Limb (tissue), 2 donors: ENCODE measurements at regions not wholly inside any gene's neighbourhood (a gene's known extent, or its start where the extent isn't known, plus 50 kb on each side); places are given as distances from the start of the nearest gene placed in this dataset.
A peak's percentile ranks its signal among the peaks of the same experiment; 100 is the strongest.

Source experiments
- DNase-seq, 2 donors: peaks; one replicate each; pipeline ENCODE4 v3.0.0-alpha.2; 2016; ENCODE audit errors: extremely low spot score in 2 of 2

GRCh38 chr4:7127576-7127975 lies 59.7 kb upstream of the GRPEL1 start:
- no peak for DNase-seq

GRCh38 chr4:7126981-7127380 lies 59.1 kb upstream of the GRPEL1 start:
- DNase-seq = no peak

- peak in 1 of 2 donors; percentile 35 for DNase-seq
Observed at GRCh38 chr4:7124689-7125442, 57.0 kb upstream of the GRPEL1 start.

DNA sequence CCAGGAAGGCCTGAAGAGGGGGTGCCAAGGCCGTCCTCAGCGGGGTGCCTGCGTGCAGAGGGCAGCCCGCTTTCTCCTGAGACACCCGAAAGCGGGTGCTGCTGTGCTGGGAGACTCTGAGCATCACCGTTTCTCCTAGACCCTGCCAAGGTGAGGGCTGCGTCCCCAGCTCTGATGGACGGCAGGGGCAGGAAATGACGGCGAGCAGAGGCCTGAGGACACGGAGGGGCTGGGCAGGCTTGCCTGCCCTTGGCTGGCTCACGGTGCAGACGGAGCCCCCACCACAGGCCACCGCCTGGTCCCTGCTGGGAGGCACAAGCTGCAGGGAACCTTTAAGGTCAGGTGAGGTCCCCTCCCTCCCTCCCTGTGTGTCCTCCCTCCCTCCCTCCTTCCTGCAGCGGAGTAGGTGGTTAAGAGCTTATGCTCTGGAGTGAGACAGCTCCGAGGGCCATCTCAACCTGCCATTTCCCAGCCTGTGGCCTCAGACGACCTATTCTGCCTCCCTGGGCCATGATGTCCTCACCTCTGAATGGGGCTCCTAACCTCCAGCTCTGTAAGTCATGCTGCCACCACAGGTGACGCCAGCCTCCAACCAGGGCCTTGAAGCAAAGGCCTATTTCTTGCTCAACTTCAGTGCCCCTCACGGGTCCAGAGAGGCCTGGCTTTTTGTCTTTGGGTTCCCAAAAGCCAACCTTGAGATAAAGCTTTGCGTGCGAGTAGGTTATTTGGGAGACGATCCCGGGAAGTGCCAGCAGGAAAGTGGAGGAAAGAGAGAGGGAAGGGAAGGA lies 54.2 kb upstream of the GRPEL1 start:
- DNase-seq = no peak

GRCh38 chr4:7121174-7121573 lies 53.3 kb upstream of the GRPEL1 start:
- no peak for DNase-seq

DNA sequence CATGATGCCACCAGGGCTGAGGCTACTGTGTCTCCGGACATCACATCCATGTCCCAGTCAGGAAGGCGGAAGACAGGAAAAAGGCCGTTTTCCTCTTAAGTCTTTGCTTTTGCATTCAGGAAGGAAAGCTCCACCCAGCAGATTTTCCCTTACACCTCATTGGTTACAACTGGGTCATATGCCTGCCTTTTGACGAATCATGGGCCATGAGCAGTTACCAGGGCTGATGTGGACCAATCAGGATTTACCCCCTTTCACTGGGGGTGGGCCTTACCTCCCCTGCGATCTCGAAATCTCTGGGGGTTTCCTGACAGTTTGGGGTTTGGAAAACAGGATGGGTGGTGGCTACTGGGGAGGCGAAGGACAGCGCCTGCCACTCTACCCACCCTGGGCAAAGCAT lies 52.5 kb upstream of the GRPEL1 start:
- no peak for DNase-seq

- DNase-seq = no peak
Observed at GRCh38 chr4:7118013-7118832, 50.4 kb upstream of the GRPEL1 start.
